ENCODE measurements at regions not wholly inside any gene's neighbourhood (a gene's known extent, or its start where the extent isn't known, plus 50 kb on each side); places are given as distances from the start of the nearest gene placed in this dataset.

- Histone ChIP-seq H3K27me3 (ENCODE audit: control insufficient read depth, insufficient read depth, low read length) (no peaks in the 10 kb centered on the region; the same call in 1 of the 2 replicates), H4K20me1 (ENCODE audit: insufficient read depth, low read length) (no peaks in the 10 kb centered on the region), H2AK5ac (ENCODE audit: low read depth, low read length) (no peak overlapping the region), H2AFZ (replicated peaks; ENCODE audit: low read length, poor library complexity) (no peak overlapping the region), H3K9me1 (ENCODE audit: insufficient read depth, low read length) (no peaks in the 10 kb centered on the region), H3K23ac (ENCODE audit: low read depth, low read length) (no peak overlapping the region), H4K5ac (ENCODE audit: low read depth, low read length) (no peak overlapping the region), H3K9me3 (ENCODE audit: control insufficient read depth, insufficient read depth, low read length) (no peaks in the 10 kb centered on the region), H2BK20ac (ENCODE audit: low read depth, low read length) (no peak overlapping the region), H3K4ac (ENCODE audit: low read depth, low read length) (no peak overlapping the region), H3K4me1 (ENCODE audit: control insufficient read depth, insufficient read depth, low read length) (0 out of 2 replicates have a peak, but pooled peaks cover 2% of the 10 kb centered on the region), H3K56ac (ENCODE audit: extremely low read depth, insufficient read depth, low read length) (no peak overlapping the region), H3K14ac (replicated peaks; ENCODE audit: low read depth, low read length) (no peak overlapping the region), H3K4me3 (ENCODE audit: insufficient read depth, low read depth, low read length) (no peak overlapping the region), H3K27ac (ENCODE audit: insufficient read depth, low read length) (no peak overlapping the region), H3K79me1 (ENCODE audit: low read depth in 1 of 2, low read length in 2 of 2) (no peaks in the 10 kb centered on the region), H2BK15ac (ENCODE audit: low read depth, low read length) (no peak overlapping the region), H3K4me2 (ENCODE audit: low read depth, low read length) (no peak overlapping the region), H2BK120ac (ENCODE audit: low read depth, low read length) (no peak overlapping the region), H3K18ac (ENCODE audit: low read depth, low read length) (peak overlapping the region; percentile 57; the same call in 1 of the 2 replicates), H2BK5ac (ENCODE audit: low read depth, low read length, poor library complexity, severe bottlenecking) (no peak overlapping the region), H3K9ac (ENCODE audit: low read depth, low read length) (no peak overlapping the region), H4K91ac (ENCODE audit: insufficient read depth, low read depth, low read length) (no peak overlapping the region), H2AK9ac (replicated peaks; ENCODE audit: low read depth, low read length, poor library complexity) (no peak overlapping the region), H4K8ac (ENCODE audit: low read depth in 2 of 2, low read length in 2 of 2) (no peak overlapping the region; a peak in 2 of 4 replicates), H3K36me3 (ENCODE audit: control insufficient read depth, insufficient read depth, low read length) (no peaks in the 10 kb centered on the region)
- intact Hi-C loops (cut with micrococcal nuclease) (no loop called here), dilution Hi-C loops (cut with HindIII; ENCODE audit: low sequenced_read_pairs, unreplicated experiment) (no loop called here), in situ Hi-C loops (cut with MboI; ENCODE audit: low sequenced_read_pairs) (no loop called here)
- ATAC-seq (ENCODE audit: low read depth) (no peak), DNase-seq (peak; percentile 1)
- no peak for TF ChIP-seq RFX5 (IDR thresholded peaks at IDR 0.05; ENCODE audit: low read depth, low read length)
- TF ChIP-seq BHLHE40 (IDR thresholded peaks at IDR 0.05; ENCODE audit: low read depth, low read length) = no peak
- TF ChIP-seq MAZ (IDR thresholded peaks at IDR 0.05; ENCODE audit: borderline replicate concordance, low read depth, low read length) = no peak
- TF ChIP-seq CEBPB (IDR thresholded peaks at IDR 0.05; ENCODE audit: low read depth, low read length) = peak; percentile 64
- WGBS, 2 experiments (ENCODE audit: extremely low coverage in 2 of 2, insufficient read length in 1 of 2) = no CpG with 5 or more reads among the region's 2 CpGs
- CTCF ChIA-PET = no interaction called here
- BruUV-seq (replicated peaks) = no TSS peak
- POLR2A ChIA-PET (ENCODE audit: unreplicated experiment) = no interaction called here
Measured at GRCh38 chr11:127965939-127966668, 621.3 kb downstream of the ETS1 start.
